ENCODE measurements at regions not wholly inside any gene's neighbourhood (a gene's known extent, or its start where the extent isn't known, plus 50 kb on each side); places are given as distances from the start of the nearest gene placed in this dataset.
"Not testable (repeated sequence)": the region's sequence is repeated elsewhere in the genome, so short reads cannot be mapped to it uniquely, and the experiment has no call there.

GRCh38 chr1:67945733-67946374 is 104.6 kb downstream of the DIRAS3 start:
- DNase-seq: no peak

- DNase-seq: no peak
These were observed 108.2 kb downstream of the DIRAS3 start for GRCh38 chr1:67942274-67942673.

GRCh38 chr1:67941746-67942145 is 108.5 kb upstream of the GNG12 start:
- no peak for DNase-seq

- no peak for DNase-seq
These were observed 107.9 kb upstream of the GNG12 start for GRCh38 chr1:67941155-67941554.

- DNase-seq: no peak
These were observed 106.7 kb upstream of the GNG12 start for GRCh38 chr1:67939942-67940341.

GRCh38 chr1:67939186-67939743 is 106.0 kb upstream of the GNG12 start:
- DNase-seq: no peak

- no peak for DNase-seq
These were observed 104.4 kb upstream of the GNG12 start for GRCh38 chr1:67937651-67938050.

GRCh38 chr1:67937010-67937409 is 103.7 kb upstream of the GNG12 start:
- DNase-seq: no peak

GRCh38 chr1:67935560-67935959 is 102.3 kb upstream of the GNG12 start:
- DNase-seq: no peak

GRCh38 chr1:67931198-67931597 is 97.9 kb upstream of the GNG12 start:
- DNase-seq: no peak

GRCh38 chr1:67923074-67923473 is 89.8 kb upstream of the GNG12 start:
- no peak for DNase-seq

- no peak for DNase-seq
These were observed 88.6 kb upstream of the GNG12 start for GRCh38 chr1:67921725-67922489.

GRCh38 chr1:67919274-67920072 is 86.2 kb upstream of the GNG12 start:
- DNase-seq: no peak

GRCh38 chr1:67918067-67918466 is 84.8 kb upstream of the GNG12 start:
- DNase-seq: no peak

- no peak for DNase-seq
These were observed 83.7 kb upstream of the GNG12 start for GRCh38 chr1:67917006-67917405.

GRCh38 chr1:67916140-67916886 is 83.0 kb upstream of the GNG12 start:
- DNase-seq: no peak

GRCh38 chr1:67909776-67910175 is 76.5 kb upstream of the GNG12 start:
- DNase-seq: no peak

- DNase-seq: no peak
These were observed 75.1 kb upstream of the GNG12 start for GRCh38 chr1:67908250-67908936.

GRCh38 chr1:67907467-67907866 is 74.2 kb upstream of the GNG12 start:
- not testable (repeated sequence) for DNase-seq

- not testable (repeated sequence) for DNase-seq
These were observed 72.7 kb upstream of the GNG12 start for GRCh38 chr1:67906015-67906414.

- DNase-seq: not testable (repeated sequence)
These were observed 69.4 kb upstream of the GNG12 start for GRCh38 chr1:67902546-67903223.

All from activated T-cell treated with anti-CD3 and anti-CD28 coated beads, Interleukin-2, amount 50 U/mL, for 48 hours (primary cell).